ENCODE measurements at regions not wholly inside any gene's neighbourhood (a gene's known extent, or its start where the extent isn't known, plus 50 kb on each side); places are given as distances from the start of the nearest gene placed in this dataset.

DNA sequence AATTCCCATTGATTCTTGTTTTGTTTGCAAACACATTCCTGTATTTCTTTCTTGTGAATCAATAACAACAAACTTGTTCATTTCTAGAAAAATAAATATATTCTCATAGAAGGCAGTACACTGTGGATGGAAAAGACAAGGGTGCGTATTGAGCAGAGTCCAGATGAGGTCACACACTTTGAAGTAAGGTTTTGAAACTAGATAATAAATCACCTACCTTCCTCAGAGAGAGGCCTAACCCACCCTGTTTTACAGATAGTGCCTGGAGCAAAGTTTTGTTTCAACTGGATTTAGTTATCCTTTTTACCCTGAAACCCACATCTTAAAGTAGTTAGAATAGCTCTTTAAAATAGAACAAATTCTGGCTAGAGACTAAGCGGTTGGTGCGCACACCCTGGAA is 137.1 kb upstream of the PIEZO2 start:
- no peak for DNase-seq

DNA sequence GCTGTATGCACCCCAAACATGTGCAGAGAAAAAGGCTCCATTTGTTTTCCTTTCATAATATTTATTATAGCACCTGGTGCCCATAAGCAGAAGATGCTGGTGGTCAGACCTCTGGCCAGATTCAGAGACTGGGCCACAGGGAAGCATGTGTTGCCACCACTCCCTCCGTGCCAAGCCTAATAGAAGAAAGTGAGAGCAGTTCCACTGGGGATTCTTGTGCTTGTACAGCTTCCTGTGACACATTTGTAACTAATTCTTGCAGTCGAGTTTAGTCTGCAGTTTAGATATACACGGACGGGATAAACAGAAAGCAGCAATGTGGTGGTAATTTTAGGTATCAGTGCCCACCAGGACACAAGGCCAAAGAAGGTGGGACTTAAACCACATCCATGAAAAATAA is 135.4 kb upstream of the PIEZO2 start:
- Histone ChIP-seq H3K4me1 (ENCODE audit: control insufficient read depth, insufficient read depth, low read length, poor library complexity, severe bottlenecking) (no peaks in the 10 kb centered on the region), H3K4me3 (ENCODE audit: low read depth, low read length) (no peak overlapping the region), H3K36me3 (ENCODE audit: control insufficient read depth, insufficient read depth, low read length) (no peaks in the 10 kb centered on the region), H3K9me3 (ENCODE audit: control insufficient read depth in 2 of 2, low read length in 2 of 2) (no peaks in the 10 kb centered on the region), H3K27ac (ENCODE audit: insufficient read depth, low read length, poor library complexity, severe bottlenecking) (no peak overlapping the region), H3K27me3 (ENCODE audit: control insufficient read depth, insufficient read depth, low read length) (no peaks in the 10 kb centered on the region)
- DNase-seq: no peak
- Mint-ChIP-seq H3K4me3 (no peak overlapping the region), H3K36me3 (no peaks in the 10 kb centered on the region), H3K27ac (no peak overlapping the region), H3K27me3 (no peaks in the 10 kb centered on the region), H3K4me1 (no peaks in the 10 kb centered on the region), H3K9me3 (peaks cover 0 to 2% (median 0%) of the 10 kb centered on the region in 7 donors)
- ATAC-seq (ENCODE audit: low read depth in 2 of 2): no peak

More for the DNA sequence above, 137.1 kb upstream of the PIEZO2 start:
- H3K4me3 ChIP-seq (ENCODE audit: low read depth, low read length): no peak overlapping the region
- no peaks in the 10 kb centered on the region for H3K4me1 ChIP-seq (ENCODE audit: control insufficient read depth, insufficient read depth, low read length, poor library complexity, severe bottlenecking)
- Mint-ChIP-seq H3K4me1 (no peaks in the 10 kb centered on the region), H3K27ac (no peak overlapping the region), H3K4me3 (no peak overlapping the region), H3K36me3 (no peaks in the 10 kb centered on the region), H3K9me3 (peaks cover 0 to 2% (median 0%) of the 10 kb centered on the region in 7 donors), H3K27me3 (no peaks in the 10 kb centered on the region)
- no peak for ATAC-seq (ENCODE audit: low read depth in 2 of 2)
- H3K27me3 ChIP-seq (ENCODE audit: control insufficient read depth, insufficient read depth, low read length): no peaks in the 10 kb centered on the region
- H3K36me3 ChIP-seq (ENCODE audit: control insufficient read depth, insufficient read depth, low read length): no peaks in the 10 kb centered on the region
- no peaks in the 10 kb centered on the region for H3K9me3 ChIP-seq (ENCODE audit: control insufficient read depth in 2 of 2, low read length in 2 of 2)
- no peak overlapping the region for H3K27ac ChIP-seq (ENCODE audit: insufficient read depth, low read length, poor library complexity, severe bottlenecking)

DNA sequence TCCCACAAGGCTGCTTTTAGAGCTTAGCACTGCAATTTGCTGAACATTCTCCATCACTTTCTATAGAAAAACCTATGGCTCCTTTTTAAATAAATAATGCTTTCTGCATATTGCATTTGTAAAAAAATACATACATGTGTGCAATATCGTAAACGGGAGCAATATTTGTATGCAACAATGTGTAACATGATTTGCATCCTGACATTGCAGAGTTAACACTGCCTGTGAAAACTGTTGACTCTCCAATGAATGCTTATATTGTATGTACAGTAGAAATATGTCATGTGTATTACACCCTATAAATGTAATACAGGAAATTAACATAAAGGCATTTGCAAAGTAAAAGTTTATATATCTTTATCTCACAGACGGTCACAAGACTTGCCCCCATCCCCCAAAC is 135.0 kb upstream of the PIEZO2 start:
- Mint-ChIP-seq H3K36me3 (no peaks in the 10 kb centered on the region), H3K9me3 (peaks cover 0 to 2% (median 0%) of the 10 kb centered on the region in 7 donors), H3K27ac (no peak overlapping the region), H3K4me3 (no peak overlapping the region), H3K4me1 (no peaks in the 10 kb centered on the region), H3K27me3 (no peaks in the 10 kb centered on the region)
- no peak overlapping the region for H3K27ac ChIP-seq (ENCODE audit: insufficient read depth, low read length, poor library complexity, severe bottlenecking)
- DNase-seq (no peak), ATAC-seq (ENCODE audit: low read depth in 2 of 2) (no peak)
- peaks cover 0 to 2% of the 10 kb centered on the region in 2 experiments for H3K9me3 ChIP-seq (ENCODE audit: control insufficient read depth in 2 of 2, low read length in 2 of 2)
- no peaks in the 10 kb centered on the region for H3K4me1 ChIP-seq (ENCODE audit: control insufficient read depth, insufficient read depth, low read length, poor library complexity, severe bottlenecking)
- H3K27me3 ChIP-seq (ENCODE audit: control insufficient read depth, insufficient read depth, low read length): no peaks in the 10 kb centered on the region
- no peaks in the 10 kb centered on the region for H3K36me3 ChIP-seq (ENCODE audit: control insufficient read depth, insufficient read depth, low read length)
- H3K4me3 ChIP-seq (ENCODE audit: low read depth, low read length): no peak overlapping the region

DNA sequence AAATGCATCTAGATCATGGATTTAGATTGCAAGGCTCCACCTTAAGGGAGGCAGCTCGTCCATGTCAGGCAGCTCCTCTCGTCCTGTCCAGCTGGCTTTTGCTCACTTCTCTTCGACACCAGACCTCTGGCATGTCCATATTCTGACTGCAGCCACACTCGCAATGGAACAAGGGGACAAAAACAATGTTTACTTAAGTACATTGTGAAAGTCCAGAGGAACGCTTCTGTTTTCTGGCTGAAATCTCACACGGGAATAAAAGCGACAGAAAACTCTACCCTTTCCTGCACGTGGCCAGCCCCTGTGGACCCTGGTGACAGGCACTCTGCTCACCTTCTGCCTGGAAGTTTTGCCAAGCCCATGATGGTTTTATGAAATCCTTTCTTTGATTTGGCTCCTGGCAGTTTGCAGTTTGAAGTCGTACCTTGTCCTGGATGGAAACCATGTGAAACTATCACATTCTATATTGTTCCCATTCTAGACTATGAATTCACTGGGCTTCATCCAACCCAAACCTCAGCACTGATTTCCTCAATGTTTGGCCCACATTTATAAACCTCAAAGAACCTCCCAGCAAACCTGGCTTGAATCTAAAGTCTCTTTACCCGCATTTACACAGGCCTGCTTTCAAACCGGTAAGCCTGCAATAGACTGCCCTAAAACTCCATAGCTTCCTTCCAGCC is 134.3 kb upstream of the PIEZO2 start:
- Mint-ChIP-seq H3K9me3 (peaks cover 0 to 2% (median 0%) of the 10 kb centered on the region in 7 donors), H3K27ac (no peak overlapping the region), H3K4me1 (no peaks in the 10 kb centered on the region), H3K27me3 (no peaks in the 10 kb centered on the region), H3K36me3 (no peaks in the 10 kb centered on the region), H3K4me3 (no peak overlapping the region)
- DNase-seq (no peak), ATAC-seq (ENCODE audit: low read depth in 2 of 2) (no peak)
- Histone ChIP-seq H3K9me3 (ENCODE audit: control insufficient read depth in 2 of 2, low read length in 2 of 2) (peaks cover 0 to 2% of the 10 kb centered on the region in 2 experiments), H3K36me3 (ENCODE audit: control insufficient read depth, insufficient read depth, low read length) (no peaks in the 10 kb centered on the region), H3K27ac (ENCODE audit: insufficient read depth, low read length, poor library complexity, severe bottlenecking) (no peak overlapping the region), H3K27me3 (ENCODE audit: control insufficient read depth, insufficient read depth, low read length) (no peaks in the 10 kb centered on the region), H3K4me3 (ENCODE audit: low read depth, low read length) (no peak overlapping the region), H3K4me1 (ENCODE audit: control insufficient read depth, insufficient read depth, low read length, poor library complexity, severe bottlenecking) (no peaks in the 10 kb centered on the region)

DNA sequence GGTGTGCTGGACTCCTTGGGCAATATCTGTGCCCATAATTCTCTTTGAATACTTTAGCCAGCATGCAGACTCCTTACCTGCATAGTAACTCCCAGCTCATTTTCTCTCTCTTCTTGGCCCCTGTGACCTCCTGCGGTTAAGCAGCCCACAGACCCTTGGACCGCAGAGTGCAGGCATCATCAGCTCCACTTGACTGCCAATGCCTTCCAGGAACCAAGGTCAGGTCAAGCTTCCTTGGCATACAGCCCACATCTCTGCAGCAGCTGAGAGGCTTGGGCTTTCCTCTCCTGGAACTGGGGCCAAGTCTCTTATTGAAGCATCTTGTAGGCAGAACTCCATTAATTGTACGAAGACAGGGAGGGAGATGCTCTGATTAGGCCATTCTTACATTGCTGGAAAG is 130.1 kb upstream of the PIEZO2 start:
- no peaks in the 10 kb centered on the region for H3K27me3 Mint-ChIP-seq
- no peak overlapping the region for H3K27ac Mint-ChIP-seq
- peaks cover 0 to 3% (median 1%) of the 10 kb centered on the region in 7 donors for H3K9me3 Mint-ChIP-seq
- H3K36me3 Mint-ChIP-seq: no peaks in the 10 kb centered on the region
- H3K27me3 ChIP-seq (ENCODE audit: control insufficient read depth, insufficient read depth, low read length): no peaks in the 10 kb centered on the region
- H3K4me1 ChIP-seq (ENCODE audit: control insufficient read depth, insufficient read depth, low read length, poor library complexity, severe bottlenecking): no peaks in the 10 kb centered on the region
- H3K9me3 ChIP-seq (ENCODE audit: control insufficient read depth in 2 of 2, low read length in 2 of 2): peaks cover 0 to 2% of the 10 kb centered on the region in 2 experiments
- ATAC-seq (ENCODE audit: low read depth in 2 of 2) (no peak), DNase-seq (no peak)
- H3K4me3 Mint-ChIP-seq: no peak overlapping the region
- no peaks in the 10 kb centered on the region for H3K4me1 Mint-ChIP-seq
- H3K27ac ChIP-seq (ENCODE audit: insufficient read depth, low read length, poor library complexity, severe bottlenecking): no peak overlapping the region
- no peak overlapping the region for H3K4me3 ChIP-seq (ENCODE audit: low read depth, low read length)
- no peaks in the 10 kb centered on the region for H3K36me3 ChIP-seq (ENCODE audit: control insufficient read depth, insufficient read depth, low read length)

DNA sequence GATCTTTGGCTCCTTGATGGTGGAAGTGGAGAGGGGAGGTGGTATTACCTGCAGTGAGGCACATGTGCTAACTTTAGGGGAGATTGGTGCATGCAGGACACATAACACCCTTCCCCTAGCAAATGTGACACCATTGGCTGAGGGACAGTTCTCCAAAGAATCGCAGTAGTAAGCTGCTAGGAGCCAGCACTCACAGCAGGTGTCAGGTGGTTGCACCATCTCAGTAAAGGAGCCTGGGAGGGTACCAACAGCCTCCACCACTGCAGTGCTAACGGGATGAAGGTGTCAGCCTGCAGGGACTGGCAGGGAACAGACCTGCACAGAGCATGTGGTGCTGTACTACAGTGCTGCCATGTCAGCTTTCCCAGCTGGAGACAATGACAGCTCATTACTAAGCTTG is 127.3 kb upstream of the PIEZO2 start:
- Mint-ChIP-seq H3K9me3 (peaks cover 0 to 4% (median 1%) of the 10 kb centered on the region in 7 donors), H3K4me1 (no peaks in the 10 kb centered on the region), H3K27ac (no peak overlapping the region), H3K27me3 (no peaks in the 10 kb centered on the region), H3K4me3 (no peak overlapping the region), H3K36me3 (no peaks in the 10 kb centered on the region)
- no peak overlapping the region for H3K27ac ChIP-seq (ENCODE audit: insufficient read depth, low read length, poor library complexity, severe bottlenecking)
- no peak overlapping the region for H3K4me3 ChIP-seq (ENCODE audit: low read depth, low read length)
- no peak for DNase-seq
- no peak for ATAC-seq (ENCODE audit: low read depth in 2 of 2)
- H3K36me3 ChIP-seq (ENCODE audit: control insufficient read depth, insufficient read depth, low read length): no peaks in the 10 kb centered on the region
- peaks cover 0 to 2% of the 10 kb centered on the region in 2 experiments for H3K9me3 ChIP-seq (ENCODE audit: control insufficient read depth in 2 of 2, low read length in 2 of 2)
- no peaks in the 10 kb centered on the region for H3K27me3 ChIP-seq (ENCODE audit: control insufficient read depth, insufficient read depth, low read length)
- no peaks in the 10 kb centered on the region for H3K4me1 ChIP-seq (ENCODE audit: control insufficient read depth, insufficient read depth, low read length, poor library complexity, severe bottlenecking)

DNA sequence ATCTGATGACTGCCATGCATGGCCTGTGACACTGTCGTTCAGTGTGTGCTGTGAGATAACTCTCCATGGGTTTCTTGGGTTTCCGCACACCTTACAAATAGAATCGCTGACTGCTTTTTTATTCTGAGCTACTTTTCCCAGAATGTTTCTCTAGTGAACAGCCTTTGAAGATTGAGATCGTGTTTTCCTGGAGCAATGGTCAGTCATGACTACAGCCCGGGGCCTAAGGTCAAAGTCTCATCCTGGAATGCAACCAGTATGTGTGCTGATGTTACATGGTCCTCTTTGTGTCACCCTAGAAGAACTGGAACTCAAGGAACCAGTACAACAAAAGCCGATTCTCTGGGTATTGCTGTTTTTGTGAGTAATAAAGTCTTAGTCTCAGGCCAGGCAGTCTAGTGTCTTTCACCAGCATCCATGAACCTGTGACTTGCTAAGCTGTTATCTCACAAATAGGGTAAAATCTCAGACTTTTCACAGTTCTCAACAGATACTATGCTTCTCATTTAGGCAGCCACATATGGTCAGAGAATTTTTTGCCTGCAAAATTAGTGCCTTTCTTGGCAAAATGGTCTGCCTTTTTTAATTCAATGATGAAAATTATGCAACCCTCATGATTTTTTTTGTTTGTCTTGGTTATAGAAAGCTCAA is 124.9 kb upstream of the PIEZO2 start:
- H3K27ac Mint-ChIP-seq: no peak overlapping the region
- H3K9me3 ChIP-seq (ENCODE audit: control insufficient read depth in 2 of 2, low read length in 2 of 2): no peaks in the 10 kb centered on the region
- no peaks in the 10 kb centered on the region for H3K4me1 ChIP-seq (ENCODE audit: control insufficient read depth, insufficient read depth, low read length, poor library complexity, severe bottlenecking)
- H3K36me3 Mint-ChIP-seq: no peaks in the 10 kb centered on the region
- H3K4me3 Mint-ChIP-seq: no peak overlapping the region
- no peaks in the 10 kb centered on the region for H3K36me3 ChIP-seq (ENCODE audit: control insufficient read depth, insufficient read depth, low read length)
- ATAC-seq (ENCODE audit: low read depth in 2 of 2): no peak
- DNase-seq: no peak
- no peak overlapping the region for H3K27ac ChIP-seq (ENCODE audit: insufficient read depth, low read length, poor library complexity, severe bottlenecking)
- H3K4me3 ChIP-seq (ENCODE audit: low read depth, low read length): no peak overlapping the region
- peaks cover 0 to 4% (median 1%) of the 10 kb centered on the region in 7 donors for H3K9me3 Mint-ChIP-seq
- H3K4me1 Mint-ChIP-seq: no peaks in the 10 kb centered on the region
- H3K27me3 Mint-ChIP-seq: no peaks in the 10 kb centered on the region
- H3K27me3 ChIP-seq (ENCODE audit: control insufficient read depth, insufficient read depth, low read length): no peaks in the 10 kb centered on the region

DNA sequence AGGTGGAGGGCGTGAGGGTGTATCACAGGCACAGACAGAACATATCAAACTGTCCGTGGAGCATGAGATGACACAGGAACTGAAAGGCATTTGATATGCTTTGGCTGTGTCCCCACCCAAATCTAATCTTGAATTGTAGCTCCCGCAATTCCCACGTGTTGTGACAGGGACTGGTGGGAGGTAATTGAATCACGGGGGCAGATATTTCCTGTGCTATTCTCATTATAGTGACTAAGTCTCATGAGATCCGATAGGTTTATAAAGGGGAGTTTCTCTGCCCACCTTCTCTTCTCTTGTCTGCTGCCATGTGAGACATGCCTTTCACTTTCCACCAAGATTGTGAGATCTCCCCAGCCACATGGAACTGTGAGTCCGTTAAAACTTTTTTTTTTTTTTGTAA is 123.1 kb upstream of the PIEZO2 start:
- no peaks in the 10 kb centered on the region for H3K4me1 Mint-ChIP-seq
- no peaks in the 10 kb centered on the region for H3K27me3 Mint-ChIP-seq
- H3K9me3 Mint-ChIP-seq: peaks cover 0 to 5% (median 1%) of the 10 kb centered on the region in 7 donors
- ATAC-seq (ENCODE audit: low read depth in 2 of 2): no peak
- no peaks in the 10 kb centered on the region for H3K4me1 ChIP-seq (ENCODE audit: control insufficient read depth, insufficient read depth, low read length, poor library complexity, severe bottlenecking)
- H3K27ac Mint-ChIP-seq: no peak overlapping the region
- no peaks in the 10 kb centered on the region for H3K36me3 Mint-ChIP-seq
- no peak for DNase-seq
- no peak overlapping the region for H3K27ac ChIP-seq (ENCODE audit: insufficient read depth, low read length, poor library complexity, severe bottlenecking)
- no peaks in the 10 kb centered on the region for H3K9me3 ChIP-seq (ENCODE audit: control insufficient read depth in 2 of 2, low read length in 2 of 2)
- no peak overlapping the region for H3K4me3 ChIP-seq (ENCODE audit: low read depth, low read length)
- no peaks in the 10 kb centered on the region for H3K27me3 ChIP-seq (ENCODE audit: control insufficient read depth, insufficient read depth, low read length)
- H3K4me3 Mint-ChIP-seq: no peak overlapping the region
- H3K36me3 ChIP-seq (ENCODE audit: control insufficient read depth, insufficient read depth, low read length): no peaks in the 10 kb centered on the region
